IPS DF 6.9 (cell line): ENCODE measurements at regions not wholly inside any gene's neighbourhood (a gene's known extent, or its start where the extent isn't known, plus 50 kb on each side); places are given as distances from the start of the nearest gene placed in this dataset.
"Not testable (repeated sequence)": the region's sequence is repeated elsewhere in the genome, so short reads cannot be mapped to it uniquely, and the experiment has no call there.

Source experiments
- DNase-seq: peaks from one replicate; pipeline ENCODE4 v3.0.0-alpha.2; 2013; ENCODE audit warnings: low read depth, low spot score
- H3K27ac ChIP-seq: one replicate; pipeline ENCODE4 v1.5.1; 2013; ENCODE audit warnings: low read length, control low read depth
- H3K27me3 ChIP-seq: 2 replicates; pipeline ENCODE4 v1.6.1; 2013; ENCODE audit warnings: mild to moderate bottlenecking, low read length; ENCODE audit not compliant: control insufficient read depth, insufficient read depth
- H3K36me3 ChIP-seq: 2 replicates; pipeline ENCODE4 v1.6.1; 2013; ENCODE audit warnings: low read length; ENCODE audit not compliant: control insufficient read depth, insufficient read depth
- H3K4me1 ChIP-seq: 2 replicates; pipeline ENCODE4 v1.6.1; 2013; ENCODE audit warnings: low read length; ENCODE audit not compliant: control insufficient read depth, insufficient read depth
- H3K4me3 ChIP-seq: 2 replicates; pipeline ENCODE4 v1.5.1; 2013; ENCODE audit warnings: mild to moderate bottlenecking, low read length
- H3K9me3 ChIP-seq: 2 replicates; pipeline ENCODE4 v1.6.1; 2013; ENCODE audit warnings: low read length, inconsistent platforms; ENCODE audit not compliant: control insufficient read depth, insufficient read depth
- WGBS: extraction: QIAGEN DNeasy Blood & Tissue Kit; methylation state at CpG from one replicate; pipeline ENCODE4 v1.1.7; 2013; ENCODE audit warnings: mixed read lengths, missing lambda C conversion rate; ENCODE audit not compliant: insufficient read length, insufficient coverage; 5-methylcytosine and 5-hydroxymethylcytosine counted together

DNA sequence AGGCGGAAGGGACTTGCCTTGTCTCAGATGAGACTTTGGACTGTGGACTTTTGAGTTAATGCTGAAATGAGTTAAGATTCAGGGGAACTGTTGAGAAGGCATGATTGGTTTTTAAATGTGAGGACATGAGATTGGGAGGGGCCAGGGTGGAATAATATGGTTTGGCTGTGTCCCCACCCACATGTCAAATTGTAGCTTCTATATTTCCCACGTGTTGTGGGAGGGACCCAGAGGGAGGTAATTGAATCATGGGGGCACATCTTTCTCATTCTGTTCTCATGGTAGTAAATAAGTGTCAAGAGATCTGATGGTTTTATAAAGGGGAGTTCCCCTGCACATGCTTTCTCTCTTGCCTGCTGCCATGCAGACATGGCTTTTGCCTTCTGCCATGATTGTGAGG lies 89.2 kb downstream of the CGGBP1 start:
- H3K9me3 ChIP-seq, result no peaks in the 10 kb centered on the region
- no CpG with 5 or more reads among the region's 2 CpGs for WGBS
- no peak for DNase-seq
- H3K36me3 ChIP-seq, result no peaks in the 10 kb centered on the region
- H3K4me3 ChIP-seq, result no peak overlapping the region
- no peaks in the 10 kb centered on the region for H3K4me1 ChIP-seq
- H3K27ac ChIP-seq, result no peak overlapping the region
- H3K27me3 ChIP-seq, result no peaks in the 10 kb centered on the region

GRCh38 chr3:87968668-87969067 lies 90.1 kb downstream of the CGGBP1 start:
- no peak overlapping the region for H3K27ac ChIP-seq
- no peaks in the 10 kb centered on the region for H3K4me1 ChIP-seq
- no peaks in the 10 kb centered on the region for H3K27me3 ChIP-seq
- no peak for DNase-seq
- no CpG with 5 or more reads among the region's 5 CpGs for WGBS
- no peaks in the 10 kb centered on the region for H3K9me3 ChIP-seq
- H3K36me3 ChIP-seq, result no peaks in the 10 kb centered on the region
- no peak overlapping the region for H3K4me3 ChIP-seq

DNA sequence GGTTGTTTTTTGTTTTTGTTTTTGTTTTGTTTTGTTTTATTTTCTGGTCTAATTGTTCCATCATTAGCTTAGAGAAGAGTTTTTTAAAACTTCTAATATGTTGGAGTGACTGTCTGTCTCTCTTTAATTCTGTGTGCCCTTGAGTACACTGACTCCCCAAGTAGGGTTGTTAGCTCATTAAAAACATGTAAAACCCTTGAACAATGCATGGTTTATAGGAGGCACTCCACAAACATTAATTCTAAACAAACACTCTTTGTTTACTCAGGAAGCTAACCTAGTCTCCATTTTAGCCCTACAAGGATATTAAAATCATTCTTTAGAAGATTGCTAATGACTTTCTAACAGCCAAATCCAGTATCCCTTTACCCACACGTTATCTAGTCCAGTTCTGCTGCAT lies 100.5 kb downstream of the CGGBP1 start:
- Histone ChIP-seq H3K9me3 (no peaks in the 10 kb centered on the region), H3K27me3 (no peaks in the 10 kb centered on the region), H3K36me3 (no peaks in the 10 kb centered on the region), H3K4me1 (no peaks in the 10 kb centered on the region), H3K4me3 (no peak overlapping the region), H3K27ac (no peak overlapping the region)
- no peak for DNase-seq
- no CpG with 5 or more reads among the region's 1 CpG for WGBS

DNA sequence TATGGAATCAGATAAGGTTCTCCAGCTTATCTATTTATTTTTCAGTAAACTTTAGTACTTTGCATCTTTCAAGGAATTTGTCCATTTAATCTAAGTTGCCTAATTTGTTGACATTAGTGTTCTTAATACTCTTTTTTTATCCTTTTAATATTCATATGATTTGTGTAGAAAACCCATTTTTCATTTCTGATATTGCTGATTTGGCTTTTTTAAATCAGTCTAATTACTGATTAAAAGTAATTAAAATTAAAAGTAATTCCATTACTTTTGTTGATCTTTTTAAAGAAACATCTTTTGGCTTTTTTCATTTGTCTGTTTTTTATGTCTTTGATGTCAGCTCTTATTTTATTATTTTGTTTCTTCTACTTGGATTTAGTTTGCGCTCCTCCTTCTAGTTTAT lies 101.2 kb downstream of the CGGBP1 start:
- WGBS, result no CpG with 5 or more reads among the region's 1 CpG
- Histone ChIP-seq H3K27ac (no peak overlapping the region), H3K4me3 (no peak overlapping the region), H3K4me1 (no peaks in the 10 kb centered on the region), H3K9me3 (no peaks in the 10 kb centered on the region), H3K36me3 (no peaks in the 10 kb centered on the region), H3K27me3 (no peaks in the 10 kb centered on the region)
- no peak for DNase-seq

DNA sequence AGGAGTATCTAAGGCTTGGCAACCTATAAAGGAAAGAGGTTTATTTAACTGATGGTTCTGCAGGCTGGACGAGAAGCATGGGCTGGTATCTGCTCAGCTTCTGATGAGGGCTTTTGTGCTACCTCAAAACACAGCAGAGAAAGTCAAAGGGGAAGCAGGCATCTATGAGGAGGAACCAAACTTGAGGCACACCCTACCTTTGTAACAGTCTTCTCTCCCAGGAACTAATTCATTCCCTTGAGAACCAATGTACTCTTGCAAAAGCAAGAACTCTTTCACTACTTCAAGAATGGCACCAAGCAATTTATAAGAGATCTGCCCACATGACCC lies 109.0 kb downstream of the CGGBP1 start:
- Histone ChIP-seq H3K27me3 (no peaks in the 10 kb centered on the region), H3K36me3 (no peaks in the 10 kb centered on the region), H3K9me3 (no peaks in the 10 kb centered on the region), H3K27ac (no peak overlapping the region), H3K4me3 (no peak overlapping the region), H3K4me1 (no peaks in the 10 kb centered on the region)
- DNase-seq, result no peak
- no CpG with 5 or more reads among the region's 1 CpG for WGBS

DNA sequence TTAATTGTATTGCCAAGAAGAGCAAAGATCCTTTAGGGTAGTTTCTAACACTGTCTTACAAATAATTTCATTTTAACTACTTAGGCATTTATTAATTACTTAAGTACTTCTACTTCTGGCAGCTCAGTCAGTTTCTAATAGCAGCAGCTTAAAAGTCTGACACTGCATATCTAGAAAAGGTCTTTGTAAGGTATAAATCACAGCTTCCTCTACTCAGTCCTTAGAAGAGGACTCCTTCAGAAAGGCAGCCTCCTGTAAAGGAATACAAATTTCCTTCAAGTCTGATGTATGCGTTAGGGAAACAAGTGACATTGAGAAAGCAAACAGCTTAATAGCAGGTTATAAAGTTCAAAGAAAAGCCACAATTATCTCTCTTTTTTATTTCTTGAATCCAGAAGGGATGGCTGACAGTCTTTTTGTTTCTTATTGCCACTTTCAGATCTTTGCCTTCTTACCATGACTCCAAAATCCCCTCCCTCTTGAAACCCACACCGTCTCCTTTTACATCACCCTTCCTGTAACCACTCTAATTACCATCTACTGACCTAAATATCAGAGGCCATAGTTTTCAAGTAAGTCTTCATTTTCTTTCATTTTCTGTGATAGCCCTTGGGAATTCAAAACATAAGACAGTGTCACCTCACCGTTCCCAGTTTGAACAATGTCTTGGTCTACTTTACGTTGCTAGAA lies 109.5 kb downstream of the CGGBP1 start:
- Histone ChIP-seq H3K27me3 (no peaks in the 10 kb centered on the region), H3K36me3 (no peaks in the 10 kb centered on the region), H3K27ac (no peak overlapping the region), H3K9me3 (no peaks in the 10 kb centered on the region), H3K4me3 (no peak overlapping the region), H3K4me1 (no peaks in the 10 kb centered on the region)
- DNase-seq, result no peak
- 100% methylated on average over 1 of the region's 4 CpGs for WGBS

DNA sequence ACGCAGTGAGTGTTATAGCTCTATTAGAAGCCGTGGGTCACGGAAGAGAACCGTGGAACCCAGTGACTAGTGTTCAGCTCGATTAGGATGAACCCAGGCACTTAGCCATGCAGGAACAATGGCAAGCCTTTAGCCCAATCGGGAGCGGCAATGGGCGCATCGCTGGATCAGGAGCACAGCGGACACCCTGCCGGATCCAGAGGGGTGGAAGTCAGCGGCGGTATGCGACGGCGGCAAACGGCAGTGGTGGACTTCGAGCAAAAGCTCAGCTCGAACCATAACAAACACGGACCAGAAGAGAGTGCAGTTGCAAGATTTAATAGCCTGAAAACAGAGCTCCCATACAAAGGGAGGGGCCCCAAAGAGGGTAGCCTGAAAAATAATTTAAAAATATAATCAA lies 112.8 kb downstream of the CGGBP1 start:
- not testable (repeated sequence) for DNase-seq

GRCh38 chr3:87942256-87942655 lies 116.5 kb downstream of the CGGBP1 start:
- not testable (repeated sequence) for H3K27me3 ChIP-seq, H3K4me3 ChIP-seq, H3K36me3 ChIP-seq, H3K9me3 ChIP-seq, H3K4me1 ChIP-seq, DNase-seq, H3K27ac ChIP-seq
- no CpG with 5 or more reads among the region's 8 CpGs for WGBS

More for the DNA sequence above, 112.8 kb downstream of the CGGBP1 start:
- H3K27me3 ChIP-seq, H3K36me3 ChIP-seq, H3K4me3 ChIP-seq, H3K9me3 ChIP-seq, H3K4me1 ChIP-seq, H3K27ac ChIP-seq: not testable (repeated sequence)
- no CpG with 5 or more reads among the region's 20 CpGs for WGBS

DNA sequence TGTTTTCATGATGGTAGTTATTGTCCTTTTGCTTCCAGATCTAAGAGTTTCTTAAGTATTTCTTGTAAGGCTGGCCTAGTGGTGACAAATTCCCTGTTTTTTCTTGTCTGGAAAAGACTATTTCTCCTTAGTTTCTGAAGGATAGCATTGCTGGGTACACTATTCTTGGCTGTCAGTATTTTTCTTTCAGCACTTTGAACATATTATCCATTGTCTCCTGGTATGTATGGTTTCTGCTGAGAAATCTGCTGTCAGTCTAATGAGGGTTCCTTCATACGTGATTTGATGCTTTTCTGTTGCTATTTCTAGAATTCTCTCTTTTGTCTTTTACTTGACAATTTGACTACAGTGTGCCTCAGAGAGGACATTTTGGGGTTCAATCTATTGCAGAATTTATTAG lies 134.3 kb downstream of the CGGBP1 start:
- Histone ChIP-seq H3K27me3 (no peaks in the 10 kb centered on the region), H3K9me3 (peaks cover 1% of the 10 kb centered on the region), H3K4me1 (no peaks in the 10 kb centered on the region), H3K4me3 (no peak overlapping the region), H3K36me3 (no peaks in the 10 kb centered on the region), H3K27ac (no peak overlapping the region)
- no peak for DNase-seq
- WGBS, result no CpG with 5 or more reads among the region's 1 CpG

GRCh38 chr3:87920549-87920948 lies 138.3 kb downstream of the CGGBP1 start:
- WGBS, result no CpG with 5 or more reads among the region's 1 CpG
- Histone ChIP-seq H3K27me3 (no peaks in the 10 kb centered on the region), H3K9me3 (peaks cover 1% of the 10 kb centered on the region), H3K4me3 (no peak overlapping the region), H3K36me3 (no peaks in the 10 kb centered on the region), H3K27ac (no peak overlapping the region), H3K4me1 (no peaks in the 10 kb centered on the region)
- no peak for DNase-seq

GRCh38 chr3:87901141-87901540 lies 157.7 kb downstream of the CGGBP1 start:
- no CpG with 5 or more reads among the region's 1 CpG for WGBS
- no peak overlapping the region for H3K27ac ChIP-seq
- H3K4me3 ChIP-seq, result no peak overlapping the region
- no peaks in the 10 kb centered on the region for H3K36me3 ChIP-seq
- no peaks in the 10 kb centered on the region for H3K9me3 ChIP-seq
- no peaks in the 10 kb centered on the region for H3K4me1 ChIP-seq
- no peak for DNase-seq
- H3K27me3 ChIP-seq, result no peaks in the 10 kb centered on the region
